Right lobe of liver (tissue), 6 donors: ENCODE measurements at regions not wholly inside any gene's neighbourhood (a gene's known extent, or its start where the extent isn't known, plus 50 kb on each side); places are given as distances from the start of the nearest gene placed in this dataset.
A peak's percentile ranks its signal among the peaks of the same experiment; 100 is the strongest.

Experiments
- ATAC-seq, 4 donors: fragments of 200-7000 bp; cut with Tn5 transposase; one replicate each; pipeline ENCODE4 v1.9.1; 2020; ENCODE audit warnings: mild to moderate bottlenecking in 4 of 4, moderate library complexity in 4 of 4
- DNase-seq, 3 donors: peaks; one replicate each; pipeline ENCODE4 v3.0.0-alpha.2; 2020
- H3K27ac ChIP-seq, 3 donors: fragments of 200-600 bp; one replicate each; pipeline ENCODE4 v1.8.0; 2022
- H3K27me3 ChIP-seq, 2 donors: fragments of 200-600 bp; one replicate each; pipeline ENCODE4 v1.8.0; 2022
- H3K36me3 ChIP-seq, 4 donors: fragments of 200-600 bp; sonication (generic) in 1 of 4; one replicate each; pipeline versions ENCODE4 v1.5.1 to v1.8.0; 2017 to 2022; ENCODE audit warnings: control low read depth in 1 of 4
- H3K4me1 ChIP-seq, 4 donors: fragments of 200-600 bp; sonication (generic) in 1 of 4; one replicate each; pipeline versions ENCODE4 v1.5.1 to v1.8.0; 2017 to 2022; ENCODE audit warnings: control low read depth in 1 of 4
- H3K4me3 ChIP-seq, 3 donors: fragments of 200-600 bp; one replicate each; pipeline ENCODE4 v1.8.0; 2022
- H3K9me3 ChIP-seq, 4 donors: fragments of 200-600 bp; sonication (generic) in 1 of 4; one replicate each; pipeline versions ENCODE4 v1.5.1 to v1.8.0; 2017 to 2022; ENCODE audit warnings: control low read depth in 1 of 4
- POLR2A ChIP-seq: fragments of 450-650 bp; IDR thresholded peaks from one replicate; pipeline ENCODE4 v1.6.1; 2017; ENCODE audit warnings: antibody characterized with exemption, mild to moderate bottlenecking
- WGBS: methylation state at CpG from one replicate; pipeline ENCODE4 v1.1.6; 2018; ENCODE audit warnings: low coverage, low lambda C conversion rate; ENCODE audit not compliant: insufficient coverage; ENCODE audit errors: missing lambda C conversion rate; 5-methylcytosine and 5-hydroxymethylcytosine counted together
- intact Hi-C, 2 donors: fragments of 100-400 bp; cut with DNase I; formaldehyde crosslinking; loops; one replicate each; pipeline versions ENCODE4 v1.11.2 to v1.14.1; 2022
- TF ChIP-seq, protein P1 (sequence below), 4 donors: fragments of 200-600 bp in 3 of 4; fragments of 450-650 bp in 1 of 4; IDR thresholded peaks; one replicate each; pipeline versions ENCODE4 v1.5.1 to v1.8.0; 2016 to 2022; ENCODE audit warnings: antibody characterized with exemption in 4 of 4, mild to moderate bottlenecking in 2 of 4
- donor health status: DM: no; HTN: yes; CAD: no.
- donor health status: DM: no; HTN: no; CAD: no.
- donor health status: DM: no; HTN: no; CAD: no.
- donor health status: DM: no; HTN: yes; CAD: no.
- donor health status: DM: no; HTN: yes; CAD: no.

DNA sequence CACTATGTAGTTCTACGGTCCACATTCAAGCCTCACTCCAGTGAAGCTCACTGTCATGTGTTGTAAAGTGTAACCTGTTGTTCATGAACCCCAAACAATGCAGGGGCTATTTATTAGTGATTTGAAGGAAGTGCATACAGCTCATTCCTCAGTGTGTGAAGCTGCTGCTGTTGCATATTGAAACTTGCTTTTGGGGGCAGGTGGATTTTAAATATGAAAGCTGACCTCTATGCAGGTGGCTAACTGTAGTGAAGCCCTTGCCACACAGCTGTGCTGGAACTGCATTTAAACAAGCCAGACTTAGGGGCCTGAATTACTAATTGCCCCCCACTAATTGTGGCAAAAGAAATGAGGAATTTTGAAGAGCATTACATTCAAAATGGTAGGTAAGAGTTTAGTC lies 226.3 kb downstream of the ATP23 start:
- Histone ChIP-seq H3K4me3 (no peak overlapping the region), H3K36me3 (no peaks in the 10 kb centered on the region), H3K4me1 (no peaks in the 10 kb centered on the region), H3K27ac (no peak overlapping the region), H3K27me3 (no peaks in the 10 kb centered on the region), H3K9me3 (no peaks in the 10 kb centered on the region)
- ATAC-seq (no peak), DNase-seq (no peak)
- intact Hi-C loops, result no loop called here
- TF ChIP-seq, protein P1, sequence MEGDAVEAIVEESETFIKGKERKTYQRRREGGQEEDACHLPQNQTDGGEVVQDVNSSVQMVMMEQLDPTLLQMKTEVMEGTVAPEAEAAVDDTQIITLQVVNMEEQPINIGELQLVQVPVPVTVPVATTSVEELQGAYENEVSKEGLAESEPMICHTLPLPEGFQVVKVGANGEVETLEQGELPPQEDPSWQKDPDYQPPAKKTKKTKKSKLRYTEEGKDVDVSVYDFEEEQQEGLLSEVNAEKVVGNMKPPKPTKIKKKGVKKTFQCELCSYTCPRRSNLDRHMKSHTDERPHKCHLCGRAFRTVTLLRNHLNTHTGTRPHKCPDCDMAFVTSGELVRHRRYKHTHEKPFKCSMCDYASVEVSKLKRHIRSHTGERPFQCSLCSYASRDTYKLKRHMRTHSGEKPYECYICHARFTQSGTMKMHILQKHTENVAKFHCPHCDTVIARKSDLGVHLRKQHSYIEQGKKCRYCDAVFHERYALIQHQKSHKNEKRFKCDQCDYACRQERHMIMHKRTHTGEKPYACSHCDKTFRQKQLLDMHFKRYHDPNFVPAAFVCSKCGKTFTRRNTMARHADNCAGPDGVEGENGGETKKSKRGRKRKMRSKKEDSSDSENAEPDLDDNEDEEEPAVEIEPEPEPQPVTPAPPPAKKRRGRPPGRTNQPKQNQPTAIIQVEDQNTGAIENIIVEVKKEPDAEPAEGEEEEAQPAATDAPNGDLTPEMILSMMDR (IDR thresholded peaks at IDR 0.05), result no peak
- no peak for TF ChIP-seq POLR2A
- 22% methylated on average over 1 of the region's 1 CpG for WGBS

DNA sequence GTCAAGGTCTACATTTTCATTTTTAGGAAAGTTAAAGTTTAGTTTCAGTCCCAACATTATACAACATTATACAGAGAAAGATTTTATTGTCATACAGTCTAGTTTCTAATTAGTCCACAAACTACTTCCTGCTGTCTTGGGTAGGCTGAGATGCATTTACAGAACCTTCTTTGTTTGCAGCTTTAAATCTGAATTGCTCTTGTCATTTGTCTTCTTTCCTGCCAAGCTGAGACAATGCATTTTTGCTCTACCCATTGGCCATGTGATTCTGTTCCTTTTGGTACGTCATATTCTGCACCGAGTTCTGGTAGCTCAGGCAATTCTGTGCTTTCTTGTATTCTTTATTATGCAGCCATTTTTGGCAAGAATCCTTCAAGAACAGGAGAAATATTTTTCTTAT lies 228.5 kb downstream of the ATP23 start:
- intact Hi-C loops, result no loop called here
- ATAC-seq, result no peak
- TF ChIP-seq POLR2A, result no peak
- TF ChIP-seq, protein P1 (IDR thresholded peaks at IDR 0.05), result no peak

GRCh38 chr12:58171914-58172313 lies 230.5 kb downstream of the ATP23 start:
- TF ChIP-seq POLR2A, result no peak
- TF ChIP-seq, protein P1 (IDR thresholded peaks at IDR 0.05), result no peak
- H3K9me3 ChIP-seq, result no peaks in the 10 kb centered on the region
- H3K27me3 ChIP-seq, result no peaks in the 10 kb centered on the region
- intact Hi-C loops, result no loop called here
- no peak overlapping the region for H3K27ac ChIP-seq
- H3K4me3 ChIP-seq, result no peak overlapping the region
- H3K36me3 ChIP-seq, result no peaks in the 10 kb centered on the region
- no peaks in the 10 kb centered on the region for H3K4me1 ChIP-seq
- WGBS, result 77% methylated on average over 2 of the region's 2 CpGs
- DNase-seq (no peak), ATAC-seq (no peak)

More for the DNA sequence above, 228.5 kb downstream of the ATP23 start:
- Histone ChIP-seq H3K27me3 (no peaks in the 10 kb centered on the region), H3K4me1 (no peaks in the 10 kb centered on the region), H3K9me3 (no peaks in the 10 kb centered on the region), H3K4me3 (no peak overlapping the region), H3K27ac (no peak overlapping the region), H3K36me3 (no peaks in the 10 kb centered on the region)
- 23% methylated on average over 2 of the region's 2 CpGs for WGBS
- DNase-seq, result no peak

GRCh38 chr12:58172433-58173073 lies 231.2 kb downstream of the ATP23 start:
- no peaks in the 10 kb centered on the region for H3K4me1 ChIP-seq
- no peaks in the 10 kb centered on the region for H3K27me3 ChIP-seq
- DNase-seq (no peak), ATAC-seq (peak in 1 of 4 donors; percentile 23)
- TF ChIP-seq, protein P1 (IDR thresholded peaks at IDR 0.05), result no peak
- TF ChIP-seq POLR2A, result no peak
- no peaks in the 10 kb centered on the region for H3K36me3 ChIP-seq
- intact Hi-C loops, result no loop called here
- no peaks in the 10 kb centered on the region for H3K9me3 ChIP-seq
- WGBS, result 64% methylated on average over 15 of the region's 21 CpGs
- H3K4me3 ChIP-seq, result no peak overlapping the region
- no peak overlapping the region for H3K27ac ChIP-seq
